ENCODE measurements at regions not wholly inside any gene's neighbourhood (a gene's known extent, or its start where the extent isn't known, plus 50 kb on each side); places are given as distances from the start of the nearest gene placed in this dataset.

DNA sequence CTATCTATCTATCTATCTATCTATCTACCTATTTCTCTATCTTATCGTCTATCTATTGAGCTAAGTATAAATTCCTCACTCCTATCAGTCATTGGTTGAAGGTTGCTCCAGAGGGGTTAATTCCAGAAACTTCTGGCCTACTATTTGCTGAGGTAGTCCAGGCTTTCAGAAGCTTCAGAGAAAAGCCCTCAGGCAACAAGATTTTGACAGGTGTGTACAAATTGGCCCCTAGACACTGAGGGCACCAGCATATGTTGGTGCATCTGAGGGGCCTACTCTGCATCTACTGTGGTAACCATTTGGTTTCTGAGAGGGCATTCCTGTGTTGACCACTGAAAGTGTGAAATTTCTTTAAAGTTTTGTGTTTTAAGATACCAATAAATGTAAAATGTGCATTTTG lies 265.2 kb upstream of the B3GALT2 start:
- TF ChIP-seq ISL1 (CRISPR knock-in tag; IDR thresholded peaks at IDR 0.05): no peak
- no peak for TF ChIP-seq OSR1 (CRISPR knock-in tag; IDR thresholded peaks at IDR 0.05)
- no peak for TF ChIP-seq RARB (CRISPR knock-in tag; IDR thresholded peaks at IDR 0.05)
- no peak for TF ChIP-seq ARNTL (CRISPR knock-in tag; IDR thresholded peaks at IDR 0.05; ENCODE audit: borderline replicate concordance, low read depth)
- TF ChIP-seq, protein P1, sequence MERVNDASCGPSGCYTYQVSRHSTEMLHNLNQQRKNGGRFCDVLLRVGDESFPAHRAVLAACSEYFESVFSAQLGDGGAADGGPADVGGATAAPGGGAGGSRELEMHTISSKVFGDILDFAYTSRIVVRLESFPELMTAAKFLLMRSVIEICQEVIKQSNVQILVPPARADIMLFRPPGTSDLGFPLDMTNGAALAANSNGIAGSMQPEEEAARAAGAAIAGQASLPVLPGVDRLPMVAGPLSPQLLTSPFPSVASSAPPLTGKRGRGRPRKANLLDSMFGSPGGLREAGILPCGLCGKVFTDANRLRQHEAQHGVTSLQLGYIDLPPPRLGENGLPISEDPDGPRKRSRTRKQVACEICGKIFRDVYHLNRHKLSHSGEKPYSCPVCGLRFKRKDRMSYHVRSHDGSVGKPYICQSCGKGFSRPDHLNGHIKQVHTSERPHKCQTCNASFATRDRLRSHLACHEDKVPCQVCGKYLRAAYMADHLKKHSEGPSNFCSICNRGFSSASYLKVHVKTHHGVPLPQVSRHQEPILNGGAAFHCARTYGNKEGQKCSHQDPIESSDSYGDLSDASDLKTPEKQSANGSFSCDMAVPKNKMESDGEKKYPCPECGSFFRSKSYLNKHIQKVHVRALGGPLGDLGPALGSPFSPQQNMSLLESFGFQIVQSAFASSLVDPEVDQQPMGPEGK (CRISPR knock-in tag; IDR thresholded peaks at IDR 0.05; ENCODE audit: borderline replicate concordance): no peak
- TF ChIP-seq, protein P2, sequence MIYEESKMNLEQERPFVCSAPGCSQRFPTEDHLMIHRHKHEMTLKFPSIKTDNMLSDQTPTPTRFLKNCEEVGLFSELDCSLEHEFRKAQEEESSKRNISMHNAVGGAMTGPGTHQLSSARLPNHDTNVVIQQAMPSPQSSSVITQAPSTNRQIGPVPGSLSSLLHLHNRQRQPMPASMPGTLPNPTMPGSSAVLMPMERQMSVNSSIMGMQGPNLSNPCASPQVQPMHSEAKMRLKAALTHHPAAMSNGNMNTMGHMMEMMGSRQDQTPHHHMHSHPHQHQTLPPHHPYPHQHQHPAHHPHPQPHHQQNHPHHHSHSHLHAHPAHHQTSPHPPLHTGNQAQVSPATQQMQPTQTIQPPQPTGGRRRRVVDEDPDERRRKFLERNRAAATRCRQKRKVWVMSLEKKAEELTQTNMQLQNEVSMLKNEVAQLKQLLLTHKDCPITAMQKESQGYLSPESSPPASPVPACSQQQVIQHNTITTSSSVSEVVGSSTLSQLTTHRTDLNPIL (CRISPR knock-in tag; IDR thresholded peaks at IDR 0.05; ENCODE audit: low read depth): no peak
- TF ChIP-seq ZFP30 (CRISPR knock-in tag; IDR thresholded peaks at IDR 0.05): no peak
- TF ChIP-seq ZC3H10 (CRISPR knock-in tag; IDR thresholded peaks at IDR 0.05): no peak
- TF ChIP-seq TCF4 (CRISPR knock-in tag; IDR thresholded peaks at IDR 0.05; ENCODE audit: borderline replicate concordance): no peak
- no peak for TF ChIP-seq TSHZ2 (CRISPR knock-in tag; IDR thresholded peaks at IDR 0.05)
- no peak for TF ChIP-seq POU6F1 (CRISPR knock-in tag; IDR thresholded peaks at IDR 0.05; ENCODE audit: borderline replicate concordance, low read depth)
- no peak for TF ChIP-seq ZNF8 (CRISPR knock-in tag; IDR thresholded peaks at IDR 0.05)
- no peak for TF ChIP-seq BACH2 (CRISPR knock-in tag; IDR thresholded peaks at IDR 0.05; ENCODE audit: borderline replicate concordance)
- TF ChIP-seq ZFP3 (CRISPR knock-in tag; IDR thresholded peaks at IDR 0.05): no peak
